Liver (tissue), 3 donors: ENCODE measurements at regions not wholly inside any gene's neighbourhood (a gene's known extent, or its start where the extent isn't known, plus 50 kb on each side); places are given as distances from the start of the nearest gene placed in this dataset.

ENCODE experiments used
- NR2F2 ChIP-seq: IDR thresholded peaks from 2 replicates; pipeline ENCODE4 v1.6.1; 2016; ENCODE audit warnings: antibody characterized with exemption
- TAF1 ChIP-seq: conservative IDR thresholded peaks from 2 replicates; pipeline ENCODE4 v1.6.1; 2016; ENCODE audit warnings: antibody characterized with exemption, mild to moderate bottlenecking
- TF ChIP-seq, protein P1 (sequence below): fragments of 150-350 bp; IDR thresholded peaks from 2 replicates; pipeline ENCODE4 v1.5.1; 2017; ENCODE audit warnings: improper control_type of control experiment, low read depth, low read length; ENCODE audit not compliant: missing input control
- TF ChIP-seq, protein P2 (sequence below): IDR thresholded peaks from 2 replicates; pipeline ENCODE4 v1.6.1; 2016; ENCODE audit warnings: antibody characterized with exemption
- donor health status: healthy.
- donor health status: healthy.

DNA sequence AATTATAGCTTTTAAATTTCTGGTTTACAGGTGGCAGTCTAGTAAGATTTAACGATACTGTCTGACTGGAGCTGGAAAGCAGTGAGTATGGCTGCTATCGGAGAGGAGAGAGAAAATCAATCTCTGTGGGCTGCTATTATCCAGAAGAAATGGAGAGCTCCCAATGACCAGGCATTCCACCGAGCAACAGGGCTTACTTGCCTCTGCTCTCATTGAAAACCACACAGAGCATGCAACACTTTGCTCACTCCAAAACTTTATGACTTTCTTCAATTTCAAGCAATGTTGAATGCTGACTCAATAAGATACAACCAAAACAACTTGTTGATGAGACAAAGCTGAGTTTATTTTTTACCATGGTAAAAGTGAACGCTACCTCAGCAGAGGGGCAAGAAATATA lies 337.0 kb upstream of the NCAM2 start:
- TF ChIP-seq, protein P1, sequence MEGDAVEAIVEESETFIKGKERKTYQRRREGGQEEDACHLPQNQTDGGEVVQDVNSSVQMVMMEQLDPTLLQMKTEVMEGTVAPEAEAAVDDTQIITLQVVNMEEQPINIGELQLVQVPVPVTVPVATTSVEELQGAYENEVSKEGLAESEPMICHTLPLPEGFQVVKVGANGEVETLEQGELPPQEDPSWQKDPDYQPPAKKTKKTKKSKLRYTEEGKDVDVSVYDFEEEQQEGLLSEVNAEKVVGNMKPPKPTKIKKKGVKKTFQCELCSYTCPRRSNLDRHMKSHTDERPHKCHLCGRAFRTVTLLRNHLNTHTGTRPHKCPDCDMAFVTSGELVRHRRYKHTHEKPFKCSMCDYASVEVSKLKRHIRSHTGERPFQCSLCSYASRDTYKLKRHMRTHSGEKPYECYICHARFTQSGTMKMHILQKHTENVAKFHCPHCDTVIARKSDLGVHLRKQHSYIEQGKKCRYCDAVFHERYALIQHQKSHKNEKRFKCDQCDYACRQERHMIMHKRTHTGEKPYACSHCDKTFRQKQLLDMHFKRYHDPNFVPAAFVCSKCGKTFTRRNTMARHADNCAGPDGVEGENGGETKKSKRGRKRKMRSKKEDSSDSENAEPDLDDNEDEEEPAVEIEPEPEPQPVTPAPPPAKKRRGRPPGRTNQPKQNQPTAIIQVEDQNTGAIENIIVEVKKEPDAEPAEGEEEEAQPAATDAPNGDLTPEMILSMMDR: no peak
- TF ChIP-seq TAF1: no peak
- TF ChIP-seq, protein P2, sequence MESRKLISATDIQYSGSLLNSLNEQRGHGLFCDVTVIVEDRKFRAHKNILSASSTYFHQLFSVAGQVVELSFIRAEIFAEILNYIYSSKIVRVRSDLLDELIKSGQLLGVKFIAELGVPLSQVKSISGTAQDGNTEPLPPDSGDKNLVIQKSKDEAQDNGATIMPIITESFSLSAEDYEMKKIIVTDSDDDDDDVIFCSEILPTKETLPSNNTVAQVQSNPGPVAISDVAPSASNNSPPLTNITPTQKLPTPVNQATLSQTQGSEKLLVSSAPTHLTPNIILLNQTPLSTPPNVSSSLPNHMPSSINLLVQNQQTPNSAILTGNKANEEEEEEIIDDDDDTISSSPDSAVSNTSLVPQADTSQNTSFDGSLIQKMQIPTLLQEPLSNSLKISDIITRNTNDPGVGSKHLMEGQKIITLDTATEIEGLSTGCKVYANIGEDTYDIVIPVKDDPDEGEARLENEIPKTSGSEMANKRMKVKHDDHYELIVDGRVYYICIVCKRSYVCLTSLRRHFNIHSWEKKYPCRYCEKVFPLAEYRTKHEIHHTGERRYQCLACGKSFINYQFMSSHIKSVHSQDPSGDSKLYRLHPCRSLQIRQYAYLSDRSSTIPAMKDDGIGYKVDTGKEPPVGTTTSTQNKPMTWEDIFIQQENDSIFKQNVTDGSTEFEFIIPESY: no peak
- no peak for TF ChIP-seq NR2F2
